ENCODE measurements at regions not wholly inside any gene's neighbourhood (a gene's known extent, or its start where the extent isn't known, plus 50 kb on each side); places are given as distances from the start of the nearest gene placed in this dataset.

DNA sequence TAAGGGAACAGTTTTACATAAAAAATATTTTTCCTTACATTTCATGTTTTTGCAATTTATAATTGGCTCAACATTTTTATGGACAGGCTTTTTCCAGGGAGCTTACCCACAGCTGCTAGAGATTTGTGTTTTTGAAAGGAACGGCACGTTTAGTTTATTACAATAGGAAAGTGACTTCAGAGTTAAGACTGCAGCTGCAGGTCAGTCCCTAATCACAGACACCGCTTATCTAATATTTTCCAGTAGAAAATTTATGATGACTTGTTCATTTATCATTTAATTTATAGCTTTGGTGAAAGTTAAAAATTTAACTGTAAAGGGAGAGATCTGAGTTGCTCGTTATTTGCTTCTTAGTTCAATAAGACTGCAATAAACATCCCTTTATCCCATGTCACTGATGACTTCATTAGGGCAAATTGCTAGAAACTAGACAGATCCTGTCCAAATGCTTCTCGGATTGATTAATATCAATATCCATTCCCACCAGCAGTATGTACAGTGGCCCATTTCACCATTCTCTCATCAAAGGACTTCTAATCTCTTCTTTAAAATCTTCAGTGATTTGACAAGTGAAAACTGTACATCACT is 97.0 kb upstream of the ODAD2 start:
- TF ChIP-seq, protein P1, sequence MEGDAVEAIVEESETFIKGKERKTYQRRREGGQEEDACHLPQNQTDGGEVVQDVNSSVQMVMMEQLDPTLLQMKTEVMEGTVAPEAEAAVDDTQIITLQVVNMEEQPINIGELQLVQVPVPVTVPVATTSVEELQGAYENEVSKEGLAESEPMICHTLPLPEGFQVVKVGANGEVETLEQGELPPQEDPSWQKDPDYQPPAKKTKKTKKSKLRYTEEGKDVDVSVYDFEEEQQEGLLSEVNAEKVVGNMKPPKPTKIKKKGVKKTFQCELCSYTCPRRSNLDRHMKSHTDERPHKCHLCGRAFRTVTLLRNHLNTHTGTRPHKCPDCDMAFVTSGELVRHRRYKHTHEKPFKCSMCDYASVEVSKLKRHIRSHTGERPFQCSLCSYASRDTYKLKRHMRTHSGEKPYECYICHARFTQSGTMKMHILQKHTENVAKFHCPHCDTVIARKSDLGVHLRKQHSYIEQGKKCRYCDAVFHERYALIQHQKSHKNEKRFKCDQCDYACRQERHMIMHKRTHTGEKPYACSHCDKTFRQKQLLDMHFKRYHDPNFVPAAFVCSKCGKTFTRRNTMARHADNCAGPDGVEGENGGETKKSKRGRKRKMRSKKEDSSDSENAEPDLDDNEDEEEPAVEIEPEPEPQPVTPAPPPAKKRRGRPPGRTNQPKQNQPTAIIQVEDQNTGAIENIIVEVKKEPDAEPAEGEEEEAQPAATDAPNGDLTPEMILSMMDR (conservative IDR thresholded peaks at IDR 0.05 in 1 of 2, IDR thresholded peaks at IDR 0.05 in 1 of 2; ENCODE audit: low read depth in 1 of 2, low read length in 2 of 2), result no peak
- no peak for TF ChIP-seq EZH2 (IDR thresholded peaks at IDR 0.05; ENCODE audit: low read length, missing control alignments)
